HG02759 (cell line): ENCODE measurements at regions not wholly inside any gene's neighbourhood (a gene's known extent, or its start where the extent isn't known, plus 50 kb on each side); places are given as distances from the start of the nearest gene placed in this dataset.

Experiments
- ATAC-seq: cut with Tn5 transposase; IDR thresholded peaks from one replicate; pipeline ENCODE4 v1.9.1; 2021; ENCODE audit warnings: mild to moderate bottlenecking, moderate library complexity; ENCODE audit not compliant: unreplicated experiment

GRCh38 chr16:5850632-5851392, 753.2 kb upstream of the EEF2KMT start:
- no peak for ATAC-seq

GRCh38 chr16:5845046-5845445, 747.5 kb upstream of the EEF2KMT start:
- no peak for ATAC-seq

- ATAC-seq, result no peak
Measured at GRCh38 chr16:5841974-5842373, 744.4 kb upstream of the EEF2KMT start.

- ATAC-seq, result no peak
Measured at GRCh38 chr16:5838725-5839124, 741.1 kb upstream of the EEF2KMT start.

GRCh38 chr16:5838071-5838470, 740.5 kb upstream of the EEF2KMT start:
- no peak for ATAC-seq

GRCh38 chr16:5837007-5837670, 739.5 kb upstream of the EEF2KMT start:
- no peak for ATAC-seq

GRCh38 chr16:5835876-5836275, 738.3 kb upstream of the EEF2KMT start:
- ATAC-seq, result no peak

GRCh38 chr16:5826332-5826731, 728.7 kb upstream of the EEF2KMT start:
- no peak for ATAC-seq

- no peak for ATAC-seq
Measured at GRCh38 chr16:5820472-5820871, 722.9 kb upstream of the EEF2KMT start.

GRCh38 chr16:5815570-5816237, 718.1 kb upstream of the EEF2KMT start:
- ATAC-seq, result no peak

- ATAC-seq, result no peak
Measured at GRCh38 chr16:5801396-5801795, 703.8 kb upstream of the EEF2KMT start.

GRCh38 chr16:5793556-5793955, 696.0 kb upstream of the EEF2KMT start:
- ATAC-seq, result no peak

GRCh38 chr16:5791011-5791657, 693.5 kb upstream of the EEF2KMT start:
- ATAC-seq, result no peak

GRCh38 chr16:5790512-5790911, 692.9 kb upstream of the EEF2KMT start:
- ATAC-seq, result no peak

- ATAC-seq, result no peak
Measured at GRCh38 chr16:5789033-5789432, 691.4 kb upstream of the EEF2KMT start.

- ATAC-seq, result no peak
Measured at GRCh38 chr16:5781436-5781835, 683.8 kb upstream of the EEF2KMT start.

GRCh38 chr16:5776876-5777275, 679.3 kb upstream of the EEF2KMT start:
- no peak for ATAC-seq

GRCh38 chr16:5775916-5776315, 678.3 kb upstream of the EEF2KMT start:
- no peak for ATAC-seq

GRCh38 chr16:5770118-5770517, 672.5 kb upstream of the EEF2KMT start:
- ATAC-seq, result no peak

- no peak for ATAC-seq
Measured at GRCh38 chr16:5769513-5769912, 671.9 kb upstream of the EEF2KMT start.

- no peak for ATAC-seq
Measured at GRCh38 chr16:5768445-5768844, 670.9 kb upstream of the EEF2KMT start.

- no peak for ATAC-seq
Measured at GRCh38 chr16:5763176-5763575, 665.6 kb upstream of the EEF2KMT start.
